C1 segment of cervical spinal cord (tissue), 14 donors: ENCODE measurements at regions not wholly inside any gene's neighbourhood (a gene's known extent, or its start where the extent isn't known, plus 50 kb on each side); places are given as distances from the start of the nearest gene placed in this dataset.
"Not testable (repeated sequence)": the region's sequence is repeated elsewhere in the genome, so short reads cannot be mapped to it uniquely, and the experiment has no call there.

Source experiments
- DNase-seq, 14 donors: peaks; one replicate each; lab custom pipeline; 2025; lab: John Stamatoyannopoulos, UW

GRCh38 chr4:131603705-131604104 lies 1545.4 kb upstream of the PCDH10 start:
- DNase-seq, result no peak

DNA sequence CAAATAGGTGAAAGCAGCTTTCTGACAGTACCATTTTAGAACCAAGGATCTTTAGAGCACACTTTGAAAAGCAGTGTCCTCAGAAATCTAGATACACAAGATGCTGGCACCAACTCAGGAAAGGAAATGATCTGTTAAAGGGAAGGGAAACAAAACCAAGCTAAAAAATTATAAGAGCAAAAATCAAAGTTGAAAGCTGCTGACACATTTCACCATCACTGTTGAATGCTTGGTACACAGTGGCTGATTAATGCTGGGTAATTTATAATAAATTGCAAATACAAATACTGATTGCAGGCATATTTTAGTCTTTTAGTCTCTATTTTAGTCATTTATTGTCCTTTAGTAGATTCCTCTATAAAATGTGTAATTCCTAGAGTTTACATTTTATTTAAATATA lies 1540.1 kb upstream of the PCDH10 start:
- DNase-seq, result no peak

- not testable (repeated sequence) for DNase-seq
Observed at GRCh38 chr4:131610517-131610916, 1538.6 kb upstream of the PCDH10 start.

- no peak for DNase-seq
Observed at GRCh38 chr4:131613086-131613823, 1535.8 kb upstream of the PCDH10 start.

- DNase-seq, result no peak
Observed at GRCh38 chr4:131613824-131614216, 1535.3 kb upstream of the PCDH10 start.

- DNase-seq, result no peak
Observed at GRCh38 chr4:131632877-131633276, 1516.2 kb upstream of the PCDH10 start.

DNA sequence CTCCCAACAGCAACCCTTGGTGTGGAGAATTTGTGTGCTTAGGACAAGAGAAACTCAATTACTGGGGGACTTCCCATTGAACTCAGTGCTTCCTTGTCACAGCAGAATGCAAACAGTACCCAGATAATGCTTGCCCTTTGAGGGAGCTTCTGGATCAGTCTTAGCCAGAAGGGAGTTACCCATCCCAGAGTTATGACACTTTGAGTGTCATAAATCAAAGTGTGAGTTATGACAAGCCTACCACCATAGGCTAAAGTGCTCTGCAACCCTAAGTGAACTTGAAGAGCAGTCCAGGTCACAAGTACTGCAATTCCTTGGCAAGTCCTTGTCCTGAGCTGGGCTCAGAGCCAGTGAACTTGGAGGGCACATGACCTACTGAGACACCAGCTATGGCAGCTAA lies 1513.9 kb upstream of the PCDH10 start:
- no peak for DNase-seq

DNA sequence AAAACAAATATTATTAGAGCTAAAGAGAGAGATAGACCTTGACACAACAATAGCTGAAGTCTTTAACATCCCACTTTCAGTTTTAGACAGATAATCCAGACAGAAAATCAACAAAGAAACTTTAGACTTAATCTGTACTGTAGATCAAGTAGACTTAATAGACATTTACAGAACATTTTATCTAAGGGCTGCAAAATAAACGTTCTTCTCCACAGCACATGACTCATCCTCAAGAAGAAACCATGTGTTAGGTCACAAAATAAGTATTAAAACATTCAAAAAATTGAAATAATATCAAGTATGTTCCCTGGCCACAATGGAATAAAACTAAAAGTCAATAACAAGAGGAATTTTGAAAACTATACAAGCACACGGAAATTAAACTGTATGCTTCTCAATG lies 1510.3 kb upstream of the PCDH10 start:
- DNase-seq, result no peak

- DNase-seq, result no peak
Observed at GRCh38 chr4:131644619-131645018, 1504.5 kb upstream of the PCDH10 start.

DNA sequence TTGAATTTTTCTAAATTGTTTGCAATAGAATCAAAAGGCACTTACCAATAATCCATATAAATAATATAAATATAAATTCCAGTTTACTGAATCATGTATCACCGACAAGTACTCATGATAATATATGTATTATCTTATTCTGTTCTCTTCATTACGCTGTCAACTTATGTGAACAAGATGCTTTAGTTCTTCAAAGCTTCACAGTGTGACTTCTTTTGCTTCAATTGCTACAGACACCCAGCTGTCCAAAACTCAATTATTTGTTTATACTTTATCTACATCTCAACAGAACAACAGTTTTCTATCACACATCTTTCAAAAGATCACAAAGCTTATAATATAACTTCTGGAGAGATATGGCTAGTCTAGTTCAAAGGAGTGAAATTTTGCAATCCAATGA lies 1499.9 kb upstream of the PCDH10 start:
- no peak for DNase-seq

GRCh38 chr4:131650951-131651350 lies 1498.1 kb upstream of the PCDH10 start:
- no peak for DNase-seq

DNA sequence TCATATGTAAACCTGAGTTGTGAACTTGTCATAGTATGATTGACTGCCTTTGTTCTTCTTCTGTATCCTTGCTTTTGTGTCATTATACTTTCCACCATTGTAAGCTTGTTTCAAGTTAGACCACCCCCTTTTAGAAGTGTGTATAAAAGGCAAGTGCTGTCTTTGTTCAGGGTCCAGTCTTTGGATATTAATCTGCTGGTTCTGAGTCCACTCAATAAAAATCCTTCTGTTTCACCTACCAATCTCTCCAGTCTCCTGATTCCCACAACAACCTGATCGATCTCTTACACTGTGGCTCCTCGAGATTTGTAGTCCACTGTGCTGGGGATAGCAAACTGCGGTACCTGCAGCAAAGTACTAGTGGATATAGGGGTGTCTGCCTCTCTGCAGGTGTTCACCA lies 1465.8 kb upstream of the PCDH10 start:
- DNase-seq, result not testable (repeated sequence)

DNA sequence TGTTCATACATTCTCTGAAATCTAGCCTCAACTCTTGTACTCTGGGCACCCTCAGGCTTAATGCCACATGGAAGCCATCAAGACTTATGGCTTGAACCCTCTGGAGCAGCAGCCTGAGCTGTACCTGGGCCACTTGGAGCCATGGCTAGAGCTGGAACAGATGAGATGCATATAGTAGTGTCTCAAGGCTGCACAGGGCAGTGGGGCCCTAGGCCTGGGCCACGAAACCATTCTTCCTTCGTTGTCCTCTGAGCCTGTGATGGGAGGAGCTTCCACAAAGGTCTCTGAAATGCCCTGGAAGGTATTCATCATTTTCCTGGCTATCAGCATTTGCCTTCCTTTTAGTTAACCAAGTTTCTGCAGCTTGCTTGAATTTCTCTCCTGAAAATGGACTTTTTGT lies 1427.2 kb upstream of the PCDH10 start:
- DNase-seq, result no peak

DNA sequence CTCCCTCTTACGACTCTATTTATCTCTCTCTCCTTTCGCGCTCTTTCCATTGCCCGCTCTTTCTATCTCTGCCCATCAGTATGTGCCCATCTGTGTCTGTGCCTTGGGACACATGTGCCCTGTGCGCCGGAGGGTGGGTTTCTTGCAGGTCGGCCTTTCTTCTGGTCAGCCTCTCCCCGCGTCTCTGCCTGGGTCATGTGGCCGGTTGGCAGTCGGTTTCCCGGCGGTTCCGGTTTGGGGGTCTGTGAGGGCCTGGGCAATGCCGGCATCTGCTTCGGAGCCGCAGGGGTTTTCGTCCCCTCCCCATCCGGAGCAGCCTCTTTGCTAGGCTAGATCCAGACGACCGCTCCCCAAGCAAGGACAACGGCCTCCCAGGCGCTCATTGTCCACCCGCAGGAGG lies 1426.0 kb upstream of the PCDH10 start:
- not testable (repeated sequence) for DNase-seq

DNA sequence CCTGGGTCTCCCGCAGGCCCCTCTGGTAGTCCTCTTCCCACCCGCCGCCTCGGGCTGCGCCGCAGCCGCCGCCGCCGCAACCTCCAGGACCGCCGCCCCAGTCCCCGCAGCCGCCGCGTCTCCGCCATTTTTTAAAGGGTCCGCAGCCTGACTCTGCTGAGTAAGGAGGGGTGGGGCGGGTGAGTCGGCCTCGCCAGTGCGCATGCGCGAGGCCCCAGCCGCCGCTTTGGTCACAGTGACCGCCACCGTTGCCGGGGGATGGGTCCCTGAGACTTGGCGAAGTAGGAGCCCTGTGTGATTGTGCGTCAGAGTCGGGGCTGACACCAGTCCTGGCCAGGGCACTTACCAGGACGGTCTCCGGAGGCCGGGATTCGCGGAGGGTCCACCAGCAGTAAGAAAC lies 1424.2 kb upstream of the PCDH10 start:
- peak in 4 of 14 donors; percentile 2 to 12 (median 7) for DNase-seq

DNA sequence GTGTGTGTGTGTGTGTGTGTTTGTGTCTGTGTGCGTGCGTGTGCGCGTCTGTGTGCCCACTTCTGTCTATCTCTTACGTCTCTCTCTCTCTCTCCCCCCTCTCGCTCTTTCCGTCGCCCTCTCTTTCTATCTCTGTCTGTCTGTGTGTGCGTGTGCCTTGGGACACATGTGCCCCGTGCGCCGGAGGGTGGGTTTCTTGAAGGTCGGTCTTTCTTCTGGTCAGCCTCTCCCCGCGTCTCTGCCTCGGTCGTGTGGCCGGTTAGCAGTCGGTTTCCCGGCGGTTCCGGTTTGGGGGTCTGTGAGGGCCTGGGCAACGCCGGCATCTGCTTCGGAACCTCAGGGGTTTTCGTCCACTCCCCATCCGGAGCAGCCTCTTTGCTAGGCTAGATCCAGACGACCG lies 1423.6 kb upstream of the PCDH10 start:
- not testable (repeated sequence) for DNase-seq

DNA sequence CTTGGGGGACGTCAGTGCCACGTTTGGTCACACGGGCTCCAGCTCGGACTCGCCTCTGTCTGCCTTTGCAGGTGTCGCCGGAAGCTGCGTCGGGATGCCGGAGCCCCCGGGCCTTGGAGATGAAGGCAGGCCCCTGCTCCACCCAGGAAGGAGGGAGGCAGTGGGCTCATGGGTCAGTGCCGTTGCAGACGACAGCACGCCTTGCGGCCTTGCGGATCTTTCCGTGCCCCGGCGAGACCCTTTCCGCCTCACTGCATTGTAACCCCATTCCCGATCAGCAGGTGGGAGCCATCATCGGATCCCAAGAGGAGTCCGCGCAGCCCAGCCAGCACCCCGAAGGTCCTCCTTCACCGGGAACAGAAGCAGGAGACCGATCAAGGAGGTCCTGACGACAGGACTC lies 1422.2 kb upstream of the PCDH10 start:
- DNase-seq, result not testable (repeated sequence)

DNA sequence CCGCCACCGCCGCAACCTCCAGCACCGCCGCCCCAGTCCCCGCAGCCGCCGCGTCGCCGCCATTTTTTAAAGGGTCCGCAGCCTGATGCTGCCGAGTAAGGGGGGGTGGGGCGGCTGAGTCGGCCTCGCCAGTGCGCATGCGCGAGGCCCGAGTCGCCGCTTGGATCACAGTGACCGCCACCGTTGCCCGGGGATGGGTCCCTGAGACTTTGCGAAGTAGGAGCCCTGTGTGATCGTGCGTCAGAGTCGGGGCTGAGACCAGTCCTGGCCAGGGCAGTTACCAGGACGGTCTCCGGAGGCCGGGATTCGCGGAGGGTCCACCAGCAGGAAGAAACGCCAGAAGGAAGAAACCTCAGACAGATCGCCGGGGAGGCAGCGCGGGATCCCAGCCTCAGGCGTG lies 1421.7 kb upstream of the PCDH10 start:
- not testable (repeated sequence) for DNase-seq

DNA sequence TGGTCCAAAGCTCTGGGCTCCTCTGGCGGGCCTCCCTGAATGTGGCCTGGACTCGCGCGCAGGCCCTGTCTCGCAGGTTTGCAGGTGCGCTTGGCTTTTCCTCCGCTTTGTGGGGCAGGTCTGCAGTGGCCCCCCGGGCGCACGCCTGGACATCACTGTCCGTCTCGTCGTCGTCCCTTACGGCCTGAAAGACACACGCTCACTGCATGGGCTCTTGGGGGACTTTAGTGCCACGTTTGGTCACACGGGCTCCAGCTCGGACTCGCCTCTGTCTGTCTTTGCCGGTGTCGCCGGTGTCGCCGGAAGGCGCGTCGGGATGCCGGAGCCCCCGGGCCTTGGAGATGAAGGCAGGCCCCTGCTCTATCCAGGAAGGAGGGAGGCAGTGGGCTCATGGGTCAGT lies 1419.9 kb upstream of the PCDH10 start:
- not testable (repeated sequence) for DNase-seq

GRCh38 chr4:131729716-131730398 lies 1419.2 kb upstream of the PCDH10 start:
- DNase-seq, result not testable (repeated sequence)

DNA sequence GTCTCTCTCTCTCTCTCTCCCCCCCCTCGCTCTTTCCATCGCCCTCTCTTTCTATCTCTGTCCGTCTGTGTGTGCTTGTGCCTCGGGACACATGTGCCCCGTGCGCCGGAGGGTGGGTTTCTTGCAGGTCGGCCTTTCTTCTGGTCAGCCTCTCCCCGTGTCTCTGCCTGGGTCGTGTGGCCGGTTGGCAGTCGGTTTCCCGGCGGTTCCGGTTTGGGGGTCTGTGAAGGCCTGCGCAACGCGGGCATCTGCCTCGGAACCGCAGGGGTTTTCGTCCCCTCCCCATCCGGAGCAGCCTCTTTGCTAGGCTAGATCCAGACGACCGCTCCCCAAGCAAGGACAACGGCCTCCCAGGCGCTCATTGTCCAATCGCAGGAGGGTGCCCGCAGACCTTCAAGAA lies 1418.5 kb upstream of the PCDH10 start:
- DNase-seq, result not testable (repeated sequence)

DNA sequence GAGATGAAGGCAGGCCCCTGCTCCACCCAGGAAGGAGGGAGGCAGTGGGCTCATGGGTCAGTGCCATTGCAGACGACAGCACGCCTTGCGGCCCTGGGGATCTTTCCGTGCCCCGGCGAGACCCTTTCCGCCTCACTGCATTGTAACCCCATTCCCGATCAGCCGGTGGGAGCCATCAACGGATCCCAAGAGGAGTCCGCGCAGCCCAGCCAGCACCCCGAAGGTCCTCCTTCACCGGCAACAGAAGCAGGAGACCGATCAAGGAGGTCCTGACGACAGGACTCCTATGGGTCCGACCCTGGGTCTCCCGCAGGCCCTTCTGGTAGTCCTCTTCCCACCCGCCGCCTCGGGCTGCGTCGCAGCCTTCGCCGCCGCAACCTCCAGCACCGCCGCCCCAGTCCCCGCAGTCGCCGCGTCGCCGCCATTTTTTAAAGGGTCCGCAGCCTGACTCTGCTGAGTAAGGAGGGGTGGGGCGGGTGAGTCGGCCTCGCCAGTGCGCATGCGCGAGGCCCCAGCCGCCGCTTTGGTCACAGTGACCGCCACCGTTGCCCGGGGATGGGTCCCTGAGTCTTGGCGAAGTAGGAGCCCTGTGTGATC lies 1417.0 kb upstream of the PCDH10 start:
- not testable (repeated sequence) for DNase-seq

DNA sequence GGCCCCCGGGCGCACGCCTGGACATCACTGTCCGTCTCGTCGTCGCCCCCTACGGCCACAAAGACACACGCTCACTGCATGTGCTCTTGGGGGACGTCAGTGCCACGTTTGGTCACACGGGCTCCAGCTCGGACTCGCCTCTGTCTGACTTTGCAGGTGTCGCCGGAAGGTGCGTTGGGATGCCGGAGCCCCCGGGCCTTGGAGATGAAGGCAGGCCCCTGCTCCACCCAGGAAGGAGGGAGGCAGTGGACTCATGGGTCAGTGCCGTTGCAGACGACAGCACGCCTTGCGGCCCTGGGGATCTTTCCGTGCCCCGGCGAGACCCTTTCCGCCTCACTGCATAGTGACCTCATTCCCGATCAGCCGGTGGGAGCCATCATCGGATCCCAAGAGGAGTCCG lies 1414.8 kb upstream of the PCDH10 start:
- not testable (repeated sequence) for DNase-seq
